ENCODE measurements at regions not wholly inside any gene's neighbourhood (a gene's known extent, or its start where the extent isn't known, plus 50 kb on each side); places are given as distances from the start of the nearest gene placed in this dataset.
A peak's percentile ranks its signal among the peaks of the same experiment; 100 is the strongest.

GRCh38 chr2:120940319-120940696 is 204.6 kb downstream of the GLI2 start:
- no peak overlapping the region for H3K9ac ChIP-seq (ENCODE audit: low read depth in 1 of 3, low read length in 3 of 3)

DNA sequence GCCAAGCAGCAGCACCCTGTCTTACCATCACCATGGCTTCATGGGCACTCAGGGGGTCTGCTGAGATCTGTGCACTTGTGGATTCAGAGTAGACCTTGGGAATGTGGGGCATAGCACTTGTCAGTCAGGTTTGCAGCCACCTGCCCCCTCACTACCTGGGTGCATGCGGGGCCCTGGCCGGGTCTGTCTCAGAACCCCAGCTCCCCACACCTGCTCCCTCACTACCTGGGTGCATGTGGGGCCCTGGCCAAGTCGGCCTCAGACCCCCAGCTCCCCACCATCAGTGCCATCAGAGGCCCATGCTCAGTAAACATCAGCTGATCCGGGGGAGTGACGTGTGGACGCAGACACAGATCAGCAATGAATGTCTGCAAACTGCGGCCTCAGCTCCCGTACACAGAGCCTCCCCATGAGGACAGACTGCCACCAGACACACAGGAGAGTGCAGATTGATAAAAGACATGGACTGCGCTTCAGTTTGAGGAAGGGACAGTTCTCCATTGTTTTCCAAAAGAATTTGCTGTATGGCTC is 205.1 kb downstream of the GLI2 start:
- H3K36me3 ChIP-seq (ENCODE audit: control insufficient read depth in 3 of 3, insufficient read depth in 3 of 3, low read length in 3 of 3) = no peaks in the 10 kb centered on the region
- no peaks in the 10 kb centered on the region for H3K9me3 ChIP-seq (ENCODE audit: control insufficient read depth in 3 of 3, low read length in 3 of 3)
- no peak overlapping the region for H3K27ac ChIP-seq (ENCODE audit: low read depth, low read length)
- no peaks in the 10 kb centered on the region for H3K27me3 ChIP-seq (ENCODE audit: control insufficient read depth in 3 of 3, insufficient read depth in 3 of 3, low read length in 3 of 3)
- peaks cover 30 to 49% (median 34%) of the 10 kb centered on the region in 3 donors for H3K4me1 ChIP-seq (ENCODE audit: control insufficient read depth in 3 of 3, insufficient read depth in 3 of 3, low read length in 3 of 3)
- no peak overlapping the region for H3K4me3 ChIP-seq (ENCODE audit: low read length in 3 of 3)
- H3K9ac ChIP-seq (ENCODE audit: low read depth in 1 of 3, low read length in 3 of 3) = no peak overlapping the region

More at GRCh38 chr2:120940319-120940696, 204.6 kb downstream of the GLI2 start:
- no peak overlapping the region for H3K4me3 ChIP-seq (ENCODE audit: low read length in 3 of 3)
- H3K27me3 ChIP-seq (ENCODE audit: control insufficient read depth in 3 of 3, insufficient read depth in 3 of 3, low read length in 3 of 3) = no peaks in the 10 kb centered on the region
- H3K9me3 ChIP-seq (ENCODE audit: control insufficient read depth in 3 of 3, low read length in 3 of 3) = no peaks in the 10 kb centered on the region
- H3K27ac ChIP-seq (ENCODE audit: low read depth, low read length) = no peak overlapping the region
- H3K36me3 ChIP-seq (ENCODE audit: control insufficient read depth in 3 of 3, insufficient read depth in 3 of 3, low read length in 3 of 3) = no peaks in the 10 kb centered on the region
- H3K4me1 ChIP-seq (ENCODE audit: control insufficient read depth in 3 of 3, insufficient read depth in 3 of 3, low read length in 3 of 3) = peaks cover 33 to 53% (median 36%) of the 10 kb centered on the region in 3 donors

DNA sequence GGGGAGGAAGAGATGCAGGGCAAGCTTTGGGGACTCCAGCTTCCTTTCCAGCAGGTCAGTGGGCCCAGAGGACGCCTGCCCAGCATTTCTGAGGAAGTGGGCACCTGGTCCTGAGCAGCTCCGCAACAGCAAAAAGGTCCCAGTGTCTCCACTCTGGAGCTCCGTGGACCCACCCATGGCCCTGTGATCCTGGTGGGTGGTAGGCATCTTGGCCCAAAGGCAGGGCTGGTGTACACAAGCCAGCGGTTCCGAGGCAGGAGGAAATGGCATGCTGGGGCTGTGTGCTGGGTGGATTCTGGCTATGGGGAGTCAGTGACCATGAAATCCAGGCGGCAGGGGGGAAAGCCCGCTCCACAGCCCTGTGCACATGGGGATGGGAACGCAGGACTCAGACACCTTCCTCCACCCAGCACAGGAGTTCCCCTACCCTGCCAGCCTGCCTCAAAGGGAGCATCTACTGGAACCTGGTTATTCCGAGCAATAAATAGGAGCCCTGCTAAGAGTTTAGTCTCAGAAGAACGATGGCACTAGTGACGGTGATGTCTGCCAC is 206.0 kb downstream of the GLI2 start:
- H3K27me3 ChIP-seq (ENCODE audit: control insufficient read depth in 3 of 3, insufficient read depth in 3 of 3, low read length in 3 of 3) = no peaks in the 10 kb centered on the region
- no peak overlapping the region for H3K4me3 ChIP-seq (ENCODE audit: low read length in 3 of 3)
- H3K9ac ChIP-seq (ENCODE audit: low read depth in 1 of 3, low read length in 3 of 3) = no peak overlapping the region
- no peaks in the 10 kb centered on the region for H3K9me3 ChIP-seq (ENCODE audit: control insufficient read depth in 3 of 3, low read length in 3 of 3)
- H3K4me1 ChIP-seq (ENCODE audit: control insufficient read depth in 3 of 3, insufficient read depth in 3 of 3, low read length in 3 of 3) = peaks cover 29 to 41% (median 32%) of the 10 kb centered on the region in 3 donors
- H3K27ac ChIP-seq (ENCODE audit: low read depth, low read length) = no peak overlapping the region
- H3K36me3 ChIP-seq (ENCODE audit: control insufficient read depth in 3 of 3, insufficient read depth in 3 of 3, low read length in 3 of 3) = no peaks in the 10 kb centered on the region

DNA sequence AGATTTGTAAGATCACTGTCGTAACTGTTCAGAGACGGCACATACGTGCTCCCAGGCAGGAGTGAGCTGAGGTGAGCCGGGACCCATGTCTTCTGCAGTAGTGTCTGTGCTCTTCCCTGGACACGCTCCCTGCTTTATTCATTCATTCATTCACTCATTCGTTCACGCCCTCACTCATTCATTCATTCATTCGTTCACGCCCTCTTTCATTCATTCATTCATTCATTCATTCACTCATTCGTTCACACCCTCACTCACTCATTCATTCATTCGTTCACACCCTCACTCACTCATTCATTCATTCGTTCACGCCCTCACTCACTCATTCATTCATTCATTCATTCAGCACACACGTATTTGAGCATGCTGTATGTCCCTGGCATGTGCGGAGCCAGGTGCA is 207.0 kb downstream of the GLI2 start:
- Histone ChIP-seq H3K9me3 (ENCODE audit: control insufficient read depth in 3 of 3, low read length in 3 of 3) (no peaks in the 10 kb centered on the region), H3K36me3 (ENCODE audit: control insufficient read depth in 3 of 3, insufficient read depth in 3 of 3, low read length in 3 of 3) (no peaks in the 10 kb centered on the region), H3K27me3 (ENCODE audit: control insufficient read depth in 3 of 3, insufficient read depth in 3 of 3, low read length in 3 of 3) (no peaks in the 10 kb centered on the region), H3K9ac (ENCODE audit: low read depth in 1 of 3, low read length in 3 of 3) (no peak overlapping the region), H3K4me1 (ENCODE audit: control insufficient read depth in 3 of 3, insufficient read depth in 3 of 3, low read length in 3 of 3) (peaks cover 19 to 31% (median 22%) of the 10 kb centered on the region in 3 donors), H3K4me3 (ENCODE audit: low read length in 3 of 3) (no peak overlapping the region), H3K27ac (ENCODE audit: low read depth, low read length) (no peak overlapping the region)

DNA sequence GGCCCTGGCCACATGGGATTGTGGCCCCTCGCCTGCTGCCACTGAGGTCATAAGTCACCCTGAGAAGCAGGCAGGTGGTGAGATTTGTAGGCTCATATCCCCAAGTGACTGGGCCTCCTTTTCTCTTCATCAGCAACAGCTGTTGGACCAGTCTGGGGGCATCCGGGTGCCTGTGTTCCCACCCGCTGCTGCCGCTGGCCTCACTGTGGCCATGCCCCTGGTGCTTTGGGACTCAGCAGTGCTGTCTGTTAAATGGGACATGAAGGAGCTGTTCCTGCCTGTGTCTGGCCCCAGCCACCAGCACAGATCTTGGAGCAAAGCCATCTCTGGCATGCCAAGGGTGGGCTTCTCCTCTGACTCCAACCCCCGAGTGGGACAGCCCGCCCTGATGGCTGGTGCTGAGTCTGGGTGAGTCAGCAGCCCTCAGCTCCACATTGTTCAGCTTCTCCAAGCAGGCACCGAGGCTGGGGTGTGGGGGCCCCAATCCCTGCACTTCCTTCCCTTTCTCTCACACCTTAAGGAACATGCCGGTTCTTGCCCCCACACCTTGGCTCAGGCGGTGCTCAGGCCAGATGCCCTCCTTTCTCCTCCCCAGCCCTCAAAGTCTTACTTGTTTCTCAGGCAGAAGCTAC is 207.9 kb downstream of the GLI2 start:
- Histone ChIP-seq H3K9ac (ENCODE audit: low read depth in 1 of 3, low read length in 3 of 3) (no peak overlapping the region), H3K9me3 (ENCODE audit: control insufficient read depth in 3 of 3, low read length in 3 of 3) (no peaks in the 10 kb centered on the region), H3K4me3 (ENCODE audit: low read length in 3 of 3) (no peak overlapping the region), H3K27ac (ENCODE audit: low read depth, low read length) (no peak overlapping the region), H3K27me3 (ENCODE audit: control insufficient read depth in 3 of 3, insufficient read depth in 3 of 3, low read length in 3 of 3) (no peaks in the 10 kb centered on the region), H3K36me3 (ENCODE audit: control insufficient read depth in 3 of 3, insufficient read depth in 3 of 3, low read length in 3 of 3) (no peaks in the 10 kb centered on the region), H3K4me1 (ENCODE audit: control insufficient read depth in 3 of 3, insufficient read depth in 3 of 3, low read length in 3 of 3) (peaks cover 15 to 29% (median 16%) of the 10 kb centered on the region in 3 donors)

- Histone ChIP-seq H3K9me3 (ENCODE audit: control insufficient read depth in 3 of 3, low read length in 3 of 3) (no peaks in the 10 kb centered on the region), H3K36me3 (ENCODE audit: control insufficient read depth in 3 of 3, insufficient read depth in 3 of 3, low read length in 3 of 3) (no peaks in the 10 kb centered on the region), H3K4me3 (ENCODE audit: low read length in 3 of 3) (no peak overlapping the region), H3K9ac (ENCODE audit: low read depth in 1 of 3, low read length in 3 of 3) (no peak overlapping the region), H3K27ac (ENCODE audit: low read depth, low read length) (no peak overlapping the region), H3K27me3 (ENCODE audit: control insufficient read depth in 3 of 3, insufficient read depth in 3 of 3, low read length in 3 of 3) (no peaks in the 10 kb centered on the region), H3K4me1 (ENCODE audit: control insufficient read depth in 3 of 3, insufficient read depth in 3 of 3, low read length in 3 of 3) (peaks cover 20 to 31% (median 20%) of the 10 kb centered on the region in 3 donors)
These were observed 208.9 kb downstream of the GLI2 start for GRCh38 chr2:120944575-120944974.

DNA sequence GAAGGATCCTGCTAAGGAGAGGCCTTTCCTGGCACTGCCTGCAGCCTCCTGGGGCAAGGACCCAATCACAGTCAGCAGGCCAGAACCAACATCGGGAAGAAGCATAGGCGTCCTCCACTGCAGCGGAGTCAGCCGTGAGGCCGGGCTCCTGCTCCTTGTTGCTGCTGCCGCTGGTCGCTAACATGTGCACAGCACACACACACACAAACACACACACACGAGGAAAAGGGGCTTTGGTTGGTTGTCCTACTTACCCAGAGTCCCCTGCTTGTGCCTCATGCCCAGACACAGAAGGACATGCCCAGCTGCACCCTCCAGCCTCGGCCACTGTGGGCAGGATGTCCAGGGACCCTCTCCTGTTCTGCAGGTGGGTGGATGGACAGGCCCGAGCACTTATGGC is 209.4 kb downstream of the GLI2 start:
- Histone ChIP-seq H3K9me3 (ENCODE audit: control insufficient read depth in 3 of 3, low read length in 3 of 3) (no peaks in the 10 kb centered on the region), H3K27ac (ENCODE audit: low read depth, low read length) (no peak overlapping the region), H3K36me3 (ENCODE audit: control insufficient read depth in 3 of 3, insufficient read depth in 3 of 3, low read length in 3 of 3) (no peaks in the 10 kb centered on the region), H3K4me3 (ENCODE audit: low read length in 3 of 3) (no peak overlapping the region), H3K9ac (ENCODE audit: low read depth in 1 of 3, low read length in 3 of 3) (no peak overlapping the region), H3K27me3 (ENCODE audit: control insufficient read depth in 3 of 3, insufficient read depth in 3 of 3, low read length in 3 of 3) (no peaks in the 10 kb centered on the region), H3K4me1 (ENCODE audit: control insufficient read depth in 3 of 3, insufficient read depth in 3 of 3, low read length in 3 of 3) (peaks cover 14 to 27% (median 16%) of the 10 kb centered on the region in 3 donors)

DNA sequence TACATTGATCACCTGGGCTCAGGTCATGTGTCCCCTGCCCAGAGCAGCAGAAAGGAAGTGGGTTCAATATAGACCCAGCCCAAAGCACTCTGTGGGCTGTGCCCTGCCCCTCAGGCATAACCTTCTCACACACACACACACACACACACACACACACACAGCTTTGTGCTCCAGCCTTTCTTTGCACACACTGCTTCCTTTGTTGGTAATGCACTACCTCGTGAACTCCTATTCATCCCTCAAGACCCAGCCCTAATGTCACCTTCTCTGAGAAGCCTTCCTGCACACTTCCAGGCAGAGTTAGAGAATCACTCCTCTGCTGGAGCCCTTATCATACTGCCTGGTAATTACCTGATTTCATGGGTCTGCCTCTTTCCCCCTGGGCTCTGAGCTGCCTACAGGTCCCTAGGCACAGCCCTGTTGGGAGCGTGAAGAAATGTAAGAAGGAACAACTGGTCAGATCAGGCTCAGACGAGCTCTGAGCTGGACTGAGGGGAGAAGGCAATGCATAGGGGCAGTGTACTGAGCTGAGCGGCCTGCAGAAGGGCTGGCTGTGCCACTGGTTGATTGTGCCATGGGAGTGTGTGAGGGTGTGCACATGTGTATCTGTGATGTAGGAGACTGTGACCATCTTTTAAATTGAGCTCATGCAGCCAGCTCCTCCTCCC is 210.3 kb downstream of the GLI2 start:
- Histone ChIP-seq H3K36me3 (ENCODE audit: control insufficient read depth in 3 of 3, insufficient read depth in 3 of 3, low read length in 3 of 3) (no peaks in the 10 kb centered on the region), H3K4me1 (ENCODE audit: control insufficient read depth in 3 of 3, insufficient read depth in 3 of 3, low read length in 3 of 3) (peaks cover 13 to 18% (median 16%) of the 10 kb centered on the region in 3 donors), H3K9me3 (ENCODE audit: control insufficient read depth in 3 of 3, low read length in 3 of 3) (no peaks in the 10 kb centered on the region), H3K4me3 (ENCODE audit: low read length in 3 of 3) (no peak overlapping the region), H3K27ac (ENCODE audit: low read depth, low read length) (no peak overlapping the region), H3K27me3 (ENCODE audit: control insufficient read depth in 3 of 3, insufficient read depth in 3 of 3, low read length in 3 of 3) (no peaks in the 10 kb centered on the region), H3K9ac (ENCODE audit: low read depth in 1 of 3, low read length in 3 of 3) (no peak overlapping the region)

DNA sequence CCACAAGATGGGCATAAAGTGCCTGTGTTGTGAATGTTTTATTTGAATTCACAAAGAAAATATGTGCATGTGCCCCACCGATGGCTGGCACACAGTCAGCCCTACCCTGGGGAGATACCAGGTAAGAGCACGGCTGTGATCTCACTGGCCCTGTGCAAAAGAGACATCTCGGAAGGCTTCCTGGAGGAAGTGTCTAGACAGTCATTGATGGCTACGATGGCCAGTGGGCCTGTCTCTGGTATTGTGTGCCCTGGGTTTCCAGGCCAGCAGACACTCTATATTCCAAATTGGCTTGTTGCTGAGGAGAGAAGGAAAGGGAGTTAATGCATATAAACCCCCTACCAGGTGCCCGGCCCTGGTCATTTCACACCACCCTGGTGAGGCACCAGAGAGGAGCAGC is 211.7 kb downstream of the GLI2 start:
- Histone ChIP-seq H3K27ac (ENCODE audit: low read depth, low read length) (no peak overlapping the region), H3K4me1 (ENCODE audit: control insufficient read depth in 3 of 3, insufficient read depth in 3 of 3, low read length in 3 of 3) (peaks cover 13 to 18% (median 14%) of the 10 kb centered on the region in 3 donors), H3K4me3 (ENCODE audit: low read length in 3 of 3) (no peak overlapping the region), H3K9me3 (ENCODE audit: control insufficient read depth in 3 of 3, low read length in 3 of 3) (no peaks in the 10 kb centered on the region), H3K9ac (ENCODE audit: low read depth in 1 of 3, low read length in 3 of 3) (peak overlapping the region in 1 of 3 donors; percentile 37), H3K27me3 (ENCODE audit: control insufficient read depth in 3 of 3, insufficient read depth in 3 of 3, low read length in 3 of 3) (no peaks in the 10 kb centered on the region), H3K36me3 (ENCODE audit: control insufficient read depth in 3 of 3, insufficient read depth in 3 of 3, low read length in 3 of 3) (no peaks in the 10 kb centered on the region)

Measured in skeletal muscle tissue (tissue), 3 donors.